Muscle layer of colon (tissue), 2 donors: ENCODE measurements at regions not wholly inside any gene's neighbourhood (a gene's known extent, or its start where the extent isn't known, plus 50 kb on each side); places are given as distances from the start of the nearest gene placed in this dataset.

ENCODE experiments used
- H3K27ac ChIP-seq: one replicate; pipeline ENCODE4 v1.7.0; 2013; ENCODE audit warnings: low read depth, mild to moderate bottlenecking, low read length, moderate library complexity
- H3K27me3 ChIP-seq, 2 donors: one replicate each; pipeline ENCODE4 v1.7.0; 2013; ENCODE audit warnings: low read length in 2 of 2, mild to moderate bottlenecking in 2 of 2; ENCODE audit not compliant: insufficient read depth in 2 of 2, control insufficient read depth in 1 of 2
- H3K36me3 ChIP-seq: one replicate; pipeline ENCODE4 v1.7.0; 2013; ENCODE audit warnings: mild to moderate bottlenecking, low read length; ENCODE audit not compliant: insufficient read depth
- H3K4me1 ChIP-seq: one replicate; pipeline ENCODE4 v1.7.0; 2013; ENCODE audit warnings: mild to moderate bottlenecking, low read length; ENCODE audit not compliant: insufficient read depth
- H3K4me3 ChIP-seq, 2 donors: one replicate each; pipeline ENCODE4 v1.7.0; 2013; ENCODE audit warnings: low read length in 2 of 2, low read depth in 1 of 2, mild to moderate bottlenecking in 1 of 2, moderate library complexity in 1 of 2
- H3K9ac ChIP-seq: one replicate; pipeline ENCODE4 v1.7.0; 2013; ENCODE audit warnings: low read length
- H3K9me3 ChIP-seq: one replicate; pipeline ENCODE4 v1.7.0; 2013; ENCODE audit warnings: mild to moderate bottlenecking, low read length
- donor health status: abdominal sarcoma.
- donor health status: Adenocarcinoma of cecum.

- Histone ChIP-seq H3K4me1 (no peaks in the 10 kb centered on the region), H3K36me3 (no peaks in the 10 kb centered on the region), H3K4me3 (no peak overlapping the region), H3K9me3 (no peaks in the 10 kb centered on the region), H3K27me3 (no peaks in the 10 kb centered on the region), H3K27ac (no peak overlapping the region), H3K9ac (no peak overlapping the region)
Measured at GRCh38 chr13:106911020-106911419, 343.1 kb upstream of the ARGLU1 start.

GRCh38 chr13:106906426-106906996, 338.6 kb upstream of the ARGLU1 start:
- H3K27ac ChIP-seq: no peak overlapping the region
- no peak overlapping the region for H3K9ac ChIP-seq
- no peaks in the 10 kb centered on the region for H3K27me3 ChIP-seq
- H3K36me3 ChIP-seq: no peaks in the 10 kb centered on the region
- H3K4me3 ChIP-seq: no peak overlapping the region
- no peaks in the 10 kb centered on the region for H3K9me3 ChIP-seq
- no peaks in the 10 kb centered on the region for H3K4me1 ChIP-seq

GRCh38 chr13:106905380-106906162, 337.6 kb upstream of the ARGLU1 start:
- Histone ChIP-seq H3K27me3 (no peaks in the 10 kb centered on the region), H3K4me1 (no peaks in the 10 kb centered on the region), H3K9me3 (no peaks in the 10 kb centered on the region), H3K4me3 (no peak overlapping the region), H3K36me3 (no peaks in the 10 kb centered on the region), H3K27ac (no peak overlapping the region), H3K9ac (no peak overlapping the region)

DNA sequence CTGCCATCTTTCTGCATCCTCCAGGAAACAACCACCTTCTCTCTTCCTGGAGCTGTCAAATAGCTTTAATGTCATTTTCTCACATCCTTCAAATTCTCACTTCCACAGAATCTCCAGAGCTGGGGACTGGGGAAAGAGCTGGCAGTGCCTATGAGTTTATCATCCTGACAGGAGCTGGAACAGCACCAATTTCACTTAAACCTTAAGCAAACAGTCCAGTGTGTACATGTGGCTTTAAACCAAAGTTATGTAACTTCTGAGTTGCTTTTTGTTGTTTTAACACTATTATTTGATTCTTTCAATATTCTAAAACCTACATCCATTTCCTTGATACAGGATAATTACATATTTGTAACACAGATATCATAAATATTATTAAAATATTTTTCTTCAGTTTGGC, 331.5 kb upstream of the ARGLU1 start:
- Histone ChIP-seq H3K27ac (no peak overlapping the region), H3K36me3 (no peaks in the 10 kb centered on the region)

DNA sequence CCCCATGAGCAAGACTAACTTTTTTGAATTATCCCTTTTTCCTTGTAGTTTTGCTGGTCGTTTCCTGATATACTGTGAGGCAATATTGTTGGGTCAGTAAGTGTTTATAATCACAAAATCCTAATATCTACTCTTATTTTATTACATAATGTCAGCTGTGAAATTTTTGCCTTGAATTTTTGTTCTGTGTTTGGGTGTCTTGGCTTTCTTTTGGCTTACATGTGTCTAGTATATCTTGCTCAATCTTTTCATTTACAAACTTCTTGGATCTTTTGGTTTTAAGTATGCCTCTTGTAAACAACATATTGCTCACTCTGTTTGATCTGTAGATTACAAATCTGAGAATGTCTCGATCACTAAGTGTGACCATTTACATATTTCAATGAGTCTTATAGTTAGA, 330.3 kb upstream of the ARGLU1 start:
- H3K4me1 ChIP-seq: no peaks in the 10 kb centered on the region
- no peaks in the 10 kb centered on the region for H3K9me3 ChIP-seq
- no peak overlapping the region for H3K4me3 ChIP-seq
- no peaks in the 10 kb centered on the region for H3K27me3 ChIP-seq
- no peaks in the 10 kb centered on the region for H3K36me3 ChIP-seq
- no peak overlapping the region for H3K9ac ChIP-seq
- no peak overlapping the region for H3K27ac ChIP-seq

More for the DNA sequence above, 331.5 kb upstream of the ARGLU1 start:
- Histone ChIP-seq H3K27me3 (no peaks in the 10 kb centered on the region), H3K4me1 (no peaks in the 10 kb centered on the region), H3K9me3 (no peaks in the 10 kb centered on the region), H3K9ac (no peak overlapping the region), H3K4me3 (no peak overlapping the region)

GRCh38 chr13:106888148-106888547, 320.2 kb upstream of the ARGLU1 start:
- no peaks in the 10 kb centered on the region for H3K4me1 ChIP-seq
- H3K27ac ChIP-seq: no peak overlapping the region
- H3K36me3 ChIP-seq: no peaks in the 10 kb centered on the region
- no peaks in the 10 kb centered on the region for H3K9me3 ChIP-seq
- H3K27me3 ChIP-seq: no peaks in the 10 kb centered on the region
- H3K4me3 ChIP-seq: no peak overlapping the region
- H3K9ac ChIP-seq: no peak overlapping the region

- no peak overlapping the region for H3K4me3 ChIP-seq
- H3K9ac ChIP-seq: no peak overlapping the region
- H3K27ac ChIP-seq: no peak overlapping the region
- no peaks in the 10 kb centered on the region for H3K36me3 ChIP-seq
- no peaks in the 10 kb centered on the region for H3K27me3 ChIP-seq
- no peaks in the 10 kb centered on the region for H3K4me1 ChIP-seq
- H3K9me3 ChIP-seq: no peaks in the 10 kb centered on the region
Measured at GRCh38 chr13:106887686-106888085, 319.7 kb upstream of the ARGLU1 start.

- H3K27me3 ChIP-seq: no peaks in the 10 kb centered on the region
Measured at GRCh38 chr13:106883976-106884375, 316.0 kb upstream of the ARGLU1 start.

GRCh38 chr13:106882246-106882645, 314.3 kb upstream of the ARGLU1 start:
- no peak overlapping the region for H3K4me3 ChIP-seq
- H3K9ac ChIP-seq: no peak overlapping the region
- H3K9me3 ChIP-seq: no peaks in the 10 kb centered on the region
- no peaks in the 10 kb centered on the region for H3K36me3 ChIP-seq
- no peaks in the 10 kb centered on the region for H3K4me1 ChIP-seq
- H3K27me3 ChIP-seq: no peaks in the 10 kb centered on the region
- no peak overlapping the region for H3K27ac ChIP-seq

More at GRCh38 chr13:106883976-106884375, 316.0 kb upstream of the ARGLU1 start:
- Histone ChIP-seq H3K36me3 (no peaks in the 10 kb centered on the region), H3K27ac (no peak overlapping the region), H3K9ac (no peak overlapping the region), H3K9me3 (no peaks in the 10 kb centered on the region), H3K4me3 (no peak overlapping the region), H3K4me1 (no peaks in the 10 kb centered on the region)

- Histone ChIP-seq H3K4me3 (no peak overlapping the region), H3K36me3 (no peaks in the 10 kb centered on the region), H3K9me3 (no peaks in the 10 kb centered on the region), H3K4me1 (no peaks in the 10 kb centered on the region), H3K27ac (no peak overlapping the region), H3K27me3 (no peaks in the 10 kb centered on the region), H3K9ac (no peak overlapping the region)
Measured at GRCh38 chr13:106879806-106880205, 311.9 kb upstream of the ARGLU1 start.

DNA sequence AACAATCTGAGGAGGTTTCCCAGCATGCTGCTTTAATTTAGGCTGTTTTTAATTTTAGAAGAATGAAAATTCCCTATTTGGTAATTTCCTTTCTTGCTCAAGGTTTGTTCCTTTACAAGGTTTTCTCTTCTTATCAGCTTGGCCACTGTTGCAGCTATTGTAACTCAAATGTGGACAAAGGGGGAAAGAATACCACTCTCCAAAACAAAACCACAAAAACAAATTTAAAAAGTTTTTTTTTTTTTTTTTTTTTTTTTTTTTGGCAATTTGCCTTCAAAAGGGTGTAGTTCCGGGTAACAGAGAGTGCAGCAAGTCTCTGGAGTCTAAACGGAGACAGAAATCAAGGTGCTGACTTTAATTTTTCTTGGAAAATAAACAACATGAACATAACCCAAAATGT, 306.4 kb upstream of the ARGLU1 start:
- no peak overlapping the region for H3K27ac ChIP-seq
- H3K36me3 ChIP-seq: no peaks in the 10 kb centered on the region
- no peaks in the 10 kb centered on the region for H3K9me3 ChIP-seq
- no peaks in the 10 kb centered on the region for H3K4me1 ChIP-seq
- H3K27me3 ChIP-seq: no peaks in the 10 kb centered on the region
- no peak overlapping the region for H3K9ac ChIP-seq
- no peak overlapping the region for H3K4me3 ChIP-seq

- H3K27me3 ChIP-seq: no peaks in the 10 kb centered on the region
- no peaks in the 10 kb centered on the region for H3K9me3 ChIP-seq
- H3K9ac ChIP-seq: no peak overlapping the region
- no peaks in the 10 kb centered on the region for H3K36me3 ChIP-seq
- H3K27ac ChIP-seq: no peak overlapping the region
- no peak overlapping the region for H3K4me3 ChIP-seq
- no peaks in the 10 kb centered on the region for H3K4me1 ChIP-seq
Measured at GRCh38 chr13:106873810-106874209, 305.9 kb upstream of the ARGLU1 start.
